IPS-20b (cell line): ENCODE measurements at regions not wholly inside any gene's neighbourhood (a gene's known extent, or its start where the extent isn't known, plus 50 kb on each side); places are given as distances from the start of the nearest gene placed in this dataset.

ENCODE experiments used
- H3K27ac ChIP-seq: one replicate; pipeline ENCODE4 v1.5.1; 2013; ENCODE audit warnings: low read length
- H3K27me3 ChIP-seq: 2 replicates; pipeline ENCODE4 v1.6.1; 2013; ENCODE audit warnings: mild to moderate bottlenecking, low read length, inconsistent platforms; ENCODE audit not compliant: insufficient read depth
- H3K36me3 ChIP-seq: 2 replicates; pipeline ENCODE4 v1.6.1; 2013; ENCODE audit warnings: low read depth, mild to moderate bottlenecking, inconsistent platforms, low read length, moderate library complexity; ENCODE audit not compliant: insufficient read depth
- H3K4me1 ChIP-seq: 2 replicates; pipeline ENCODE4 v1.6.1; 2013; ENCODE audit warnings: mild to moderate bottlenecking, control low read depth, inconsistent platforms, low read length, moderate library complexity; ENCODE audit not compliant: insufficient read depth
- H3K4me3 ChIP-seq: 2 replicates; pipeline ENCODE4 v1.5.1; 2013; ENCODE audit warnings: mild to moderate bottlenecking, low read length, inconsistent platforms
- H3K9ac ChIP-seq: 2 replicates; pipeline ENCODE4 v1.6.1; 2013; ENCODE audit warnings: low read depth, mild to moderate bottlenecking, inconsistent platforms, low read length, moderate library complexity
- H3K9me3 ChIP-seq: 2 replicates; pipeline ENCODE4 v1.6.1; 2013; ENCODE audit warnings: mild to moderate bottlenecking, low read depth, low read length, inconsistent platforms; ENCODE audit not compliant: insufficient read depth

DNA sequence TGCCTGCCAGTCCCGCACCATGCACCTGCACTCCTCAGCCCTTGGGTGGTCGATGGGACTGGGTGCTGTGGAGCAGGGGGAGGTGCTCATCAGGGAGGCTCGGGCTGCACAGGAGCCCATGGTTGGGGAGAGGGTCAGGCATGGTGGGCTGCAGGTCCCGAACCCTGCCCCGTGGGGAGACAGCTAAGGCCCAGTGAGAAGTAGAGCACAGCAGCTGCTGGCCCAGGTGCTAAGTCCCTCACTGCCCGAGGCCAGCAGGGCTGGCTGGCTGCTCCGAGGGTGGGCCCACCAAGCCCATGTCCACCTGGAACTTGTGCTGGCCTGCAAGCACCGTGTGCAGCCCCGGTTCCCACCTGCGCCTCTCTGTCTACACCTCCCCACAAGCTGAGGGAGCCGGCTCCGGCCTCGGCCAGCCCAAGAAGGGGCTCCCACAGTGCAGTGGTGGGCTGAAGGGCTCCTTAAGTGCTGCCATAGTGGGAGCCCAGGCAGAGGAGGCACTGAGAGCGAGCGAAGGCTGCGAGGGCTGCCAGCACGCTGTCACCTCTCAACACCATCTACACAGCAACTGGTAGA, 88.5 kb upstream of the ELAVL2 start:
- no peaks in the 10 kb centered on the region for H3K9me3 ChIP-seq

GRCh38 chr9:23907343-23907742, 81.3 kb upstream of the ELAVL2 start:
- Histone ChIP-seq H3K36me3 (no peaks in the 10 kb centered on the region), H3K4me1 (no peaks in the 10 kb centered on the region; the same call in 1 of the 2 replicates), H3K4me3 (no peak overlapping the region), H3K27me3 (no peaks in the 10 kb centered on the region), H3K9ac (no peak overlapping the region), H3K9me3 (no peaks in the 10 kb centered on the region), H3K27ac (no peak overlapping the region)

More for the DNA sequence above, 88.5 kb upstream of the ELAVL2 start:
- no peaks in the 10 kb centered on the region for H3K36me3 ChIP-seq
- no peaks in the 10 kb centered on the region for H3K27me3 ChIP-seq
- no peak overlapping the region for H3K4me3 ChIP-seq
- H3K27ac ChIP-seq = no peak overlapping the region
- H3K9ac ChIP-seq = no peak overlapping the region
- no peaks in the 10 kb centered on the region for H3K4me1 ChIP-seq

- Histone ChIP-seq H3K4me3 (no peak overlapping the region), H3K4me1 (no peaks in the 10 kb centered on the region), H3K36me3 (no peaks in the 10 kb centered on the region), H3K9ac (no peak overlapping the region), H3K27ac (no peak overlapping the region), H3K27me3 (no peaks in the 10 kb centered on the region), H3K9me3 (peaks cover 10% of the 10 kb centered on the region)
Measured at GRCh38 chr9:23887781-23888180, 61.7 kb upstream of the ELAVL2 start.
